GM19468 (cell line): ENCODE measurements at regions not wholly inside any gene's neighbourhood (a gene's known extent, or its start where the extent isn't known, plus 50 kb on each side); places are given as distances from the start of the nearest gene placed in this dataset.
"Not testable (repeated sequence)": the region's sequence is repeated elsewhere in the genome, so short reads cannot be mapped to it uniquely, and the experiment has no call there.

Source experiments
- ATAC-seq: cut with Tn5 transposase; IDR thresholded peaks from one replicate; pipeline ENCODE4 v1.9.1; 2021; ENCODE audit warnings: mild to moderate bottlenecking, moderate library complexity, moderate number of reproducible peaks; ENCODE audit not compliant: unreplicated experiment; ENCODE audit errors: extremely low read depth

GRCh38 chr2:64792300-64792699 is 138.6 kb upstream of the SERTAD2 start:
- no peak for ATAC-seq

- ATAC-seq: no peak
Measured at GRCh38 chr2:64792995-64793639, 139.4 kb upstream of the SERTAD2 start.

GRCh38 chr2:64793701-64794100 is 140.0 kb upstream of the SERTAD2 start:
- ATAC-seq: no peak

GRCh38 chr2:64794426-64794995 is 140.8 kb upstream of the SERTAD2 start:
- ATAC-seq: no peak

GRCh38 chr2:64795024-64795592 is 141.4 kb upstream of the SERTAD2 start:
- no peak for ATAC-seq

GRCh38 chr2:64796926-64797325 is 143.2 kb upstream of the SERTAD2 start:
- ATAC-seq: no peak

- ATAC-seq: no peak
Measured at GRCh38 chr2:64797881-64798575, 144.3 kb upstream of the SERTAD2 start.

- ATAC-seq: no peak
Measured at GRCh38 chr2:64799592-64800252, 146.0 kb upstream of the SERTAD2 start.

GRCh38 chr2:64803776-64804175 is 150.1 kb upstream of the SERTAD2 start:
- ATAC-seq: no peak

GRCh38 chr2:64804651-64805050 is 150.9 kb upstream of the SERTAD2 start:
- ATAC-seq: no peak

GRCh38 chr2:64807417-64807816 is 153.7 kb upstream of the SERTAD2 start:
- no peak for ATAC-seq

- no peak for ATAC-seq
Measured at GRCh38 chr2:64808092-64808491, 154.4 kb upstream of the SERTAD2 start.

GRCh38 chr2:64808754-64809153 is 155.0 kb upstream of the SERTAD2 start:
- ATAC-seq: no peak

GRCh38 chr2:64809216-64809615 is 155.5 kb upstream of the SERTAD2 start:
- no peak for ATAC-seq

GRCh38 chr2:64812285-64812684 is 158.6 kb upstream of the SERTAD2 start:
- no peak for ATAC-seq

- ATAC-seq: no peak
Measured at GRCh38 chr2:64814007-64814406, 160.3 kb upstream of the SERTAD2 start.

- not testable (repeated sequence) for ATAC-seq
Measured at GRCh38 chr2:64816526-64816925, 162.8 kb upstream of the SERTAD2 start.

- no peak for ATAC-seq
Measured at GRCh38 chr2:64817453-64817852, 163.7 kb upstream of the SERTAD2 start.

- ATAC-seq: no peak
Measured at GRCh38 chr2:64818664-64819060, 164.9 kb upstream of the SERTAD2 start.

- no peak for ATAC-seq
Measured at GRCh38 chr2:64819361-64819760, 165.6 kb upstream of the SERTAD2 start.
